Activated naive CD8-positive, alpha-beta T cell treated with anti-CD3 and anti-CD28 coated beads, Interleukin-2, amount 10 ng/mL, durations not matched to agents 7 days and 5 days (primary cell): ENCODE measurements at regions not wholly inside any gene's neighbourhood (a gene's known extent, or its start where the extent isn't known, plus 50 kb on each side); places are given as distances from the start of the nearest gene placed in this dataset.

Experiments used
- ATAC-seq: fragments of 150-1000 bp; cut with Tn5 transposase; one replicate; pipeline ENCODE4 v1.10.0; 2021; ENCODE audit warnings: low read depth, moderate library complexity
- POLR2A ChIA-PET: fragments of 350-600 bp; sonication (Branson Sonifier 250); formaldehyde crosslinking; loops from one replicate; lab custom pipeline; 2021; ENCODE audit warnings: antibody characterized with exemption; lab: Charles Lee
- DNase-seq: peaks from one replicate; pipeline ENCODE4 v3.0.0; 2021
- H3K27ac Mint-ChIP-seq: one replicate; pipeline ENCODE4 v1.8.0; 2022; ENCODE audit warnings: mild to moderate bottlenecking, mixed read lengths
- H3K27me3 Mint-ChIP-seq: one replicate; pipeline ENCODE4 v1.8.0; 2022; ENCODE audit warnings: mild to moderate bottlenecking, moderate library complexity, mixed read lengths
- H3K36me3 Mint-ChIP-seq: one replicate; pipeline ENCODE4 v1.8.0; 2021; ENCODE audit warnings: mild to moderate bottlenecking, mixed read lengths
- H3K4me1 Mint-ChIP-seq: one replicate; pipeline ENCODE4 v1.8.0; 2021; ENCODE audit warnings: mixed read lengths
- H3K4me3 Mint-ChIP-seq: one replicate; pipeline ENCODE4 v1.8.0; 2022; ENCODE audit warnings: mild to moderate bottlenecking, moderate library complexity, mixed read lengths
- H3K9me3 Mint-ChIP-seq: one replicate; pipeline ENCODE4 v1.8.0; 2021; ENCODE audit warnings: mixed read lengths

DNA sequence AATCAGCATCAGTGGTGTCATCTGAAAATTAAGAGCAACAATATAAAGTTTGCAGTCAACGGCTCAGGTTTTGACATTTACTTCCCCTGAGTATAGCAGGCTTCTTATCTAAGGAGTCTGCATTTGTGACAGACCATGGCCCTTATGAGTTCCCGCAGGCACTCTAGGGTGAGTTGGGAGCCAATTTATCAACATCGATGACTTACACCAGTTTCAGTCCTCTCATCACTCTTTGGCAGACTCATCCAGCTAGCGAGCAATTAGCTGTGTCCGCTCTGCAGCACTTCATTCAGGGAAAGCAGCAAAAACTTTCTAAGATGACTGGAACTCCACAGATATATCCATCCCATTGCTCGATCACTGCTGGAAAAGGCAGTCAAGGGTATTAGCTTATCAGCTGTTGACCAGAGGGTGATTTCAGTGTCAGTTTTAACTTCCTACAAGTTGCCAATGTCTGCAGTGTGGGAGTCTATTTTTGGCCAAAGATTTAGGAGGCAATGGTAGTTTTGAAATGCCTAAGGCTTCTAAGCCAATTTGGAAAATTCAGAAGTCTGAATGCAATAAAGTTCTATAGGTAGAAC lies 625.1 kb upstream of the TENM3 start:
- POLR2A ChIA-PET, result no interaction called here
- H3K4me3 Mint-ChIP-seq, result no peak overlapping the region

GRCh38 chr4:181618896-181619295 lies 624.3 kb upstream of the TENM3 start:
- H3K27ac Mint-ChIP-seq, result no peak overlapping the region
- H3K4me3 Mint-ChIP-seq, result no peak overlapping the region
- ATAC-seq (no peak), DNase-seq (no peak)
- POLR2A ChIA-PET, result no interaction called here
- H3K4me1 Mint-ChIP-seq, result no peaks in the 10 kb centered on the region
- H3K36me3 Mint-ChIP-seq, result no peaks in the 10 kb centered on the region
- H3K27me3 Mint-ChIP-seq, result no peaks in the 10 kb centered on the region
- H3K9me3 Mint-ChIP-seq, result no peaks in the 10 kb centered on the region

More for the DNA sequence above, 625.1 kb upstream of the TENM3 start:
- H3K36me3 Mint-ChIP-seq, result no peaks in the 10 kb centered on the region
- H3K9me3 Mint-ChIP-seq, result no peaks in the 10 kb centered on the region
- no peak for DNase-seq
- H3K27me3 Mint-ChIP-seq, result no peaks in the 10 kb centered on the region
- ATAC-seq, result no peak
- no peaks in the 10 kb centered on the region for H3K4me1 Mint-ChIP-seq
- no peak overlapping the region for H3K27ac Mint-ChIP-seq

- DNase-seq, result no peak
- no peaks in the 10 kb centered on the region for H3K4me1 Mint-ChIP-seq
- no peaks in the 10 kb centered on the region for H3K36me3 Mint-ChIP-seq
- no peak overlapping the region for H3K4me3 Mint-ChIP-seq
- ATAC-seq, result no peak
- H3K27ac Mint-ChIP-seq, result no peak overlapping the region
- no peaks in the 10 kb centered on the region for H3K27me3 Mint-ChIP-seq
- no peaks in the 10 kb centered on the region for H3K9me3 Mint-ChIP-seq
- POLR2A ChIA-PET, result no interaction called here
Measured at GRCh38 chr4:181619651-181620050, 623.6 kb upstream of the TENM3 start.

DNA sequence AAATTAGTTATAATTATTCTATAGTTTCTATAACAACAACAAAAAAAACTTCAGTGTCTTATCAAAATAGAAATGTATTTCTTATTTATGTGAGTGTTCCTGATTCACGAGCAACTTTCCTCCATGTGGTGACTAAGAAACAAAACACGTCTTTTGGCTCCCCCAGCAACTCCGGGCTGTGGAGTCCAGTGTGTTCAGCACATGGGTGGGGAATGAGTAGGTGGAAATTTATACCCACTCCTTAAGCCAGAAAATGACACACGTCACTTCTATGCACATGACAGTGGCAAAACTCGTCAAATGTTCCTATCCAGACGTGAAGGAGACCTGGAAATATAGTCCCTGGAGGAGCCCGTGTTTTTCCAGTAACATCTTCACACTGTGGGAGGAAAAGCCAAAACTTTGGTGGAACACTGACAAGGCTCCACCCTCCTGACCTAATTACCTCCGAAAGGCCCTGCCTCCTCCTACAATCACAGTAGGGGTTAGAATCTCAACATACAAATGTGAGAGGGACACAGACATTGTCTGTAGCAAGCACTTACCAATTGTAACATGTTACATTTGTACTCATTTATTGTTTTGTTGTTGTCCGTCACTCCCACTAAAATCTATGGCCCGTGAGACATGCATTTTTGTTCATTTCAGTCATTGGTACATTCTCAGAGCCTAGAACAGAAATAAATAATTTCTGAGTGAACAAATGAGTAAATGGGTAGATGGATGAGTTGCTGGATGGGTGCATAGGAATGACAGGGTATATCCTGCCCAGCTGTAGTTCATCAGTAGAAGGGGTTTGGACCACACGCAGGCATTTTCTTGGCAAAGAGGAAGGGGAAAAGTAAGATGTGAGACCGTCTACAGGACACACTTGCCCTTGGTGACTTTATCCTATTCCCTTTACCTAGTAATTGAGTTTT lies 605.8 kb upstream of the TENM3 start:
- no peaks in the 10 kb centered on the region for H3K36me3 Mint-ChIP-seq
- no peak for DNase-seq
- no peak for ATAC-seq
- no peaks in the 10 kb centered on the region for H3K4me1 Mint-ChIP-seq
- H3K4me3 Mint-ChIP-seq, result no peak overlapping the region
- peaks cover 2% of the 10 kb centered on the region for H3K9me3 Mint-ChIP-seq
- no peak overlapping the region for H3K27ac Mint-ChIP-seq
- POLR2A ChIA-PET, result no interaction called here
- H3K27me3 Mint-ChIP-seq, result no peaks in the 10 kb centered on the region

- POLR2A ChIA-PET, result no interaction called here
- DNase-seq, result no peak
- no peak for ATAC-seq
- peaks cover 2% of the 10 kb centered on the region for H3K9me3 Mint-ChIP-seq
- no peaks in the 10 kb centered on the region for H3K27me3 Mint-ChIP-seq
- H3K27ac Mint-ChIP-seq, result no peak overlapping the region
- H3K4me3 Mint-ChIP-seq, result no peak overlapping the region
- no peaks in the 10 kb centered on the region for H3K36me3 Mint-ChIP-seq
- H3K4me1 Mint-ChIP-seq, result no peaks in the 10 kb centered on the region
Measured at GRCh38 chr4:181643466-181643865, 599.7 kb upstream of the TENM3 start.

- Mint-ChIP-seq H3K9me3 (peaks cover 2% of the 10 kb centered on the region), H3K4me1 (no peaks in the 10 kb centered on the region), H3K36me3 (no peaks in the 10 kb centered on the region), H3K27me3 (no peaks in the 10 kb centered on the region), H3K27ac (no peak overlapping the region), H3K4me3 (no peak overlapping the region)
- POLR2A ChIA-PET, result no interaction called here
- DNase-seq (no peak), ATAC-seq (no peak)
Measured at GRCh38 chr4:181645489-181645888, 597.7 kb upstream of the TENM3 start.

DNA sequence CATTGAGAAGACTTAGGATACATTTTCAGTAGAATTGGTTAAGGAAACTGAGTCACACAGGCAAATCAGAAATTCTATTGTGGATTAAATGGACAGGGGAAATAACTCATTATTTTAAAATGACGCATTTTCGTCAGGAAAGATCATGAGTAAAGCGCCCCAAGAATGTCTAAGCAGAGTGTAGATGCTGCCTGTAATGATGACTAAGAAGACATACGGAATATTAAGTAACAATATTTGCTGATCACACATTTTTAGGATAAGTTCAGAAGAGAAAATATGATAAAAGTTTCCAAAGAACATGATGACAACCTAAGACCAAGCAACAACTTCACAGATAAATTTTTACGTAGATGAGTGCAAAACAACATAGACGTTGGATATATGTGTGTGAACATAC lies 596.3 kb upstream of the TENM3 start:
- no peak for DNase-seq
- no peaks in the 10 kb centered on the region for H3K4me1 Mint-ChIP-seq
- H3K9me3 Mint-ChIP-seq, result peaks cover 2% of the 10 kb centered on the region
- H3K27ac Mint-ChIP-seq, result no peak overlapping the region
- POLR2A ChIA-PET, result no interaction called here
- no peaks in the 10 kb centered on the region for H3K27me3 Mint-ChIP-seq
- no peak for ATAC-seq
- H3K4me3 Mint-ChIP-seq, result no peak overlapping the region
- no peaks in the 10 kb centered on the region for H3K36me3 Mint-ChIP-seq

DNA sequence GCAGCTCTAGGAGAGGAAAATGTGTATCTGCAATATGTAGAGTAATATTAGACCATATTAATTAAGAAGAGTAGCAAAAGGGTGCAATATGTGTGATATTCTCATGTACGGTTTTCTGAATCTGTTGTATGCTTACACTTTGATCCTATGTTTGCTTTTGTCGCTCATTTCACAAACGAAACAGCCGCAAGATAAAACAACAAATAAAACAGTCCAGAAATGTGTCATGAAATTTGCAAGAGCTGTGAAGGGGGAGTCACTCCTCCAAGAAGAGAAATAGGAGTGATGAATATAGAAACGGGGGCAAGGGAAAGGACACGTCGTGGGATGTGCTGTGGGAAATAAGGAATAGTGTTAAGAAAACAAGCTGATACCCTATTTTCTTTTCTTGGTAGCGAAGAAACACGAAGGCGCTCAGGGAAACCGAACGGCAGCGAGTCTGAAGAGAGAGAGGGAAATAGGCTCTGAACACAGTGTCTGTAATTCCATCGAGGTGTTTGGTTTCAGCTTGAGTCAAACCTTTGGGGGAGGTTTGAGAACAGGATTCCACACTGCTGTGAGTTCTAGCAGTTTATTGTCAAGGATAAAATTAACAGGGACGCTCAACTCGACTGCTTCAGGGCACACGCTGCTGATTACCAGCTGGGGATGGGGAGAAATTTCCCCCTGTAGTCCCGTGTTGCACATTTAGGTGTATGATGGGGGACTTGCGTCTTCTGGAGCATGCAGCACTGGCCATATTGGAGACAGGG lies 595.6 kb upstream of the TENM3 start:
- Mint-ChIP-seq H3K4me1 (no peaks in the 10 kb centered on the region), H3K36me3 (no peaks in the 10 kb centered on the region), H3K4me3 (no peak overlapping the region), H3K27ac (no peak overlapping the region), H3K27me3 (no peaks in the 10 kb centered on the region), H3K9me3 (peaks cover 2% of the 10 kb centered on the region)
- POLR2A ChIA-PET, result no interaction called here
- DNase-seq (no peak), ATAC-seq (no peak)

GRCh38 chr4:181650033-181650825 lies 593.0 kb upstream of the TENM3 start:
- ATAC-seq, result no peak
- Mint-ChIP-seq H3K36me3 (no peaks in the 10 kb centered on the region), H3K27ac (no peak overlapping the region), H3K4me1 (no peaks in the 10 kb centered on the region), H3K9me3 (peaks cover 3% of the 10 kb centered on the region), H3K4me3 (no peak overlapping the region), H3K27me3 (no peaks in the 10 kb centered on the region)
- POLR2A ChIA-PET, result no interaction called here
- DNase-seq, result no peak

GRCh38 chr4:181656748-181657147 lies 586.5 kb upstream of the TENM3 start:
- no peaks in the 10 kb centered on the region for H3K36me3 Mint-ChIP-seq
- POLR2A ChIA-PET, result no interaction called here
- DNase-seq (no peak), ATAC-seq (no peak)
- no peaks in the 10 kb centered on the region for H3K4me1 Mint-ChIP-seq
- H3K9me3 Mint-ChIP-seq, result peaks cover 7% of the 10 kb centered on the region
- no peak overlapping the region for H3K27ac Mint-ChIP-seq
- no peak overlapping the region for H3K4me3 Mint-ChIP-seq
- H3K27me3 Mint-ChIP-seq, result no peaks in the 10 kb centered on the region

DNA sequence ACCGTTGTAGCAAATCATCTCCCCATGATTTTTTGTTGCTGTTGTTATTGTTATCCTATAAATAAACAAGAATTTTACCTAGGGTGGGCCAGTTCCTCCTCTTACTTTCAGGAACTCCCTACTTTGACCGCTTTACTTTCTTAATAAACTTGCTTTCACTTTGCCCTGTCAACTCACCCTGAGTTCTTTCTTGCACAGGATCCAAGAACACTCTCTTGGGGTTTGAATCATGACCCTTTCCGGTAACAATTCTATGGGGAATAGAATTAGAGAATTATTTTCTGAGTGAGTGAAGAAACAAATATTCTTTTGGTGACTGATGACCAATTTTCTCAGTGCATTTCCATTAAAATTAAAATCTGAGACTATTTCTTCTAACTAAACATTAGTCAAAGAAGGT lies 584.0 kb upstream of the TENM3 start:
- H3K36me3 Mint-ChIP-seq, result no peaks in the 10 kb centered on the region
- POLR2A ChIA-PET, result no interaction called here
- ATAC-seq, result no peak

DNA sequence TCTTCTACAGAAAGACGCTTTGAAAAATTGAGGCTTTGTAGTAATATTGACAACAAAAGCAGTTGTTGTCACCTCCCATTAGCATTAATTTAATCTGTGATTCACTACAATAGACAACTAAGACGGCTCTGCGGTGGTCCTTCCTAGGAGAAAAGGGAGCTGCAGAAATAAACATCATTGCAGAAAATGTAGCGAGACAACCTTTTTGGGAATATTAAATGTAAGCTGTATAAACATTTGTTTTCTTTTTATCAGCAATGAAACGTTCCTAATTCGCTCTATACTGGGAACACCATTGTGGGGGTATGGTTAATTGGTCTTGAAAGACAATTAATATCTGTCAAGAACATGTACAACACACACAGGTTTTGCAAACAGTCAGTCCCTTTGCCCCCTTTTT lies 583.3 kb upstream of the TENM3 start:
- Mint-ChIP-seq H3K9me3 (peaks cover 4% of the 10 kb centered on the region), H3K27me3 (no peaks in the 10 kb centered on the region), H3K36me3 (no peaks in the 10 kb centered on the region), H3K27ac (no peak overlapping the region), H3K4me3 (no peak overlapping the region), H3K4me1 (no peaks in the 10 kb centered on the region)
- ATAC-seq (no peak), DNase-seq (no peak)
- POLR2A ChIA-PET, result no interaction called here

More for the DNA sequence above, 584.0 kb upstream of the TENM3 start:
- no peaks in the 10 kb centered on the region for H3K4me1 Mint-ChIP-seq
- H3K27me3 Mint-ChIP-seq, result no peaks in the 10 kb centered on the region
- H3K4me3 Mint-ChIP-seq, result no peak overlapping the region
- H3K9me3 Mint-ChIP-seq, result peaks cover 4% of the 10 kb centered on the region
- no peak for DNase-seq
- H3K27ac Mint-ChIP-seq, result no peak overlapping the region

GRCh38 chr4:181661090-181661489 lies 582.1 kb upstream of the TENM3 start:
- H3K36me3 Mint-ChIP-seq, result no peaks in the 10 kb centered on the region
- DNase-seq, result no peak
- no peak for ATAC-seq
- H3K4me3 Mint-ChIP-seq, result no peak overlapping the region
- peaks cover 2% of the 10 kb centered on the region for H3K9me3 Mint-ChIP-seq
- H3K27me3 Mint-ChIP-seq, result no peaks in the 10 kb centered on the region
- no peaks in the 10 kb centered on the region for H3K4me1 Mint-ChIP-seq
- POLR2A ChIA-PET, result no interaction called here
- H3K27ac Mint-ChIP-seq, result no peak overlapping the region
